ENCODE measurements at regions not wholly inside any gene's neighbourhood (a gene's known extent, or its start where the extent isn't known, plus 50 kb on each side); places are given as distances from the start of the nearest gene placed in this dataset.

- no TSS peak for BruUV-seq (replicated peaks)
- TF ChIP-seq EZH2phosphoT487 (IDR thresholded peaks at IDR 0.05; ENCODE audit: borderline replicate concordance, low read length) (no peak), EZH2 (IDR thresholded peaks at IDR 0.05; ENCODE audit: low read length, unreplicated experiment) (no peak), CTCF (conservative IDR thresholded peaks at IDR 0.05; ENCODE audit: low read depth, low read length) (no peak)
- Histone ChIP-seq H3K9me3 (ENCODE audit: low read length) (no peaks in the 10 kb centered on the region), H3F3A (ENCODE audit: low read length, unreplicated experiment) (no peaks in the 10 kb centered on the region), H2AFZ (ENCODE audit: low read length) (no peak overlapping the region), H3K9me2 (replicated peaks; ENCODE audit: low read length) (no peaks in the 10 kb centered on the region), H3K9ac (ENCODE audit: low read length) (no peak overlapping the region), H4K20me1 (ENCODE audit: low read length) (no peaks in the 10 kb centered on the region), H3K79me2 (ENCODE audit: low read length) (no peaks in the 10 kb centered on the region), H3K27ac (ENCODE audit: low read length) (no peak overlapping the region), H3K27me3 (ENCODE audit: low read length) (peaks cover 59% of the 10 kb centered on the region), H3K4me3 (ENCODE audit: low read length) (no peak overlapping the region), H3K36me3 (ENCODE audit: low read depth, low read length) (no peaks in the 10 kb centered on the region), H3K4me1 (ENCODE audit: insufficient read depth, low read length) (no peaks in the 10 kb centered on the region), H3K4me2 (ENCODE audit: low read length) (no peak overlapping the region)
- intact Hi-C loops (cut with micrococcal nuclease), result no loop called here
- CTCF ChIA-PET, result no interaction called here
- POLR2A ChIA-PET (ENCODE audit: unreplicated experiment), result interaction anchor here (0.6 kb wide), 1 partner anchor 595 kb away, joined by 19 read pairs; no protein-coding TSS in a partner anchor
- DNase-seq (no peak), ATAC-seq (no peak)
Measured at GRCh38 chr1:229862017-229862774, 204.8 kb upstream of the GALNT2 start.

- Histone ChIP-seq H3K79me2 (ENCODE audit: low read length) (no peaks in the 10 kb centered on the region), H3K36me3 (ENCODE audit: low read depth, low read length) (no peaks in the 10 kb centered on the region), H3K4me2 (ENCODE audit: low read length) (no peak overlapping the region), H3F3A (ENCODE audit: low read length, unreplicated experiment) (no peaks in the 10 kb centered on the region), H3K4me3 (ENCODE audit: low read length) (no peak overlapping the region), H3K9ac (ENCODE audit: low read length) (no peak overlapping the region), H3K9me3 (ENCODE audit: low read length) (no peaks in the 10 kb centered on the region), H3K4me1 (ENCODE audit: insufficient read depth, low read length) (no peaks in the 10 kb centered on the region), H2AFZ (ENCODE audit: low read length) (no peak overlapping the region), H3K9me2 (replicated peaks; ENCODE audit: low read length) (no peaks in the 10 kb centered on the region), H3K27me3 (ENCODE audit: low read length) (peaks cover 54% of the 10 kb centered on the region), H4K20me1 (ENCODE audit: low read length) (no peaks in the 10 kb centered on the region), H3K27ac (ENCODE audit: low read length) (no peak overlapping the region)
- ATAC-seq (no peak), DNase-seq (no peak)
- no TSS peak for BruUV-seq (replicated peaks)
- no peak for TF ChIP-seq CTCF (conservative IDR thresholded peaks at IDR 0.05; ENCODE audit: low read depth, low read length)
- TF ChIP-seq EZH2phosphoT487 (IDR thresholded peaks at IDR 0.05; ENCODE audit: borderline replicate concordance, low read length), result no peak
- ChIA-PET CTCF (no interaction called here), POLR2A (ENCODE audit: unreplicated experiment) (no interaction called here)
- intact Hi-C loops (cut with micrococcal nuclease), result no loop called here
Measured at GRCh38 chr1:229863651-229864545, 203.1 kb upstream of the GALNT2 start.
